ENCODE measurements at regions not wholly inside any gene's neighbourhood (a gene's known extent, or its start where the extent isn't known, plus 50 kb on each side); places are given as distances from the start of the nearest gene placed in this dataset.

GRCh38 chr2:236861196-236861875 lies 224.4 kb upstream of the COPS8 start:
- ATAC-seq (no peak), DNase-seq (no peak)
- Mint-ChIP-seq H3K4me1 (ENCODE audit: low read depth) (no peaks in the 10 kb centered on the region), H3K4me3 (no peak overlapping the region), H3K9me3 (peaks cover 14% of the 10 kb centered on the region), H3K27me3 (ENCODE audit: low read depth) (no peaks in the 10 kb centered on the region), H3K36me3 (ENCODE audit: insufficient read depth) (no peaks in the 10 kb centered on the region)

GRCh38 chr2:236861944-236862343 lies 223.7 kb upstream of the COPS8 start:
- H3K27me3 Mint-ChIP-seq (ENCODE audit: low read depth), result no peaks in the 10 kb centered on the region
- H3K4me1 Mint-ChIP-seq (ENCODE audit: low read depth), result no peaks in the 10 kb centered on the region
- H3K4me3 Mint-ChIP-seq, result no peak overlapping the region
- no peaks in the 10 kb centered on the region for H3K36me3 Mint-ChIP-seq (ENCODE audit: insufficient read depth)
- no peak for DNase-seq
- ATAC-seq, result no peak
- peaks cover 19% of the 10 kb centered on the region for H3K9me3 Mint-ChIP-seq

GRCh38 chr2:236862526-236862925 lies 223.2 kb upstream of the COPS8 start:
- no peaks in the 10 kb centered on the region for H3K4me1 Mint-ChIP-seq (ENCODE audit: low read depth)

GRCh38 chr2:236862961-236863728 lies 222.5 kb upstream of the COPS8 start:
- Mint-ChIP-seq H3K36me3 (ENCODE audit: insufficient read depth) (no peaks in the 10 kb centered on the region), H3K9me3 (peaks cover 19% of the 10 kb centered on the region), H3K4me1 (ENCODE audit: low read depth) (no peaks in the 10 kb centered on the region), H3K4me3 (no peak overlapping the region), H3K27me3 (ENCODE audit: low read depth) (no peaks in the 10 kb centered on the region)
- ATAC-seq, result no peak
- no peak for DNase-seq

More at GRCh38 chr2:236862526-236862925, 223.2 kb upstream of the COPS8 start:
- DNase-seq (no peak), ATAC-seq (no peak)
- Mint-ChIP-seq H3K4me3 (no peak overlapping the region), H3K9me3 (peaks cover 19% of the 10 kb centered on the region), H3K27me3 (ENCODE audit: low read depth) (no peaks in the 10 kb centered on the region), H3K36me3 (ENCODE audit: insufficient read depth) (no peaks in the 10 kb centered on the region)

- Mint-ChIP-seq H3K27me3 (ENCODE audit: low read depth) (no peaks in the 10 kb centered on the region), H3K9me3 (peaks cover 19% of the 10 kb centered on the region), H3K36me3 (ENCODE audit: insufficient read depth) (no peaks in the 10 kb centered on the region), H3K4me3 (no peak overlapping the region), H3K4me1 (ENCODE audit: low read depth) (no peaks in the 10 kb centered on the region)
- ATAC-seq, result no peak
- DNase-seq, result no peak
Observed at GRCh38 chr2:236863729-236864126, 222.0 kb upstream of the COPS8 start.

- Mint-ChIP-seq H3K9me3 (peaks cover 19% of the 10 kb centered on the region), H3K36me3 (ENCODE audit: insufficient read depth) (no peaks in the 10 kb centered on the region), H3K4me1 (ENCODE audit: low read depth) (no peaks in the 10 kb centered on the region), H3K27me3 (ENCODE audit: low read depth) (no peaks in the 10 kb centered on the region), H3K4me3 (no peak overlapping the region)
- DNase-seq, result no peak
- ATAC-seq, result no peak
Observed at GRCh38 chr2:236865052-236865451, 220.6 kb upstream of the COPS8 start.

- Mint-ChIP-seq H3K4me3 (no peak overlapping the region), H3K4me1 (ENCODE audit: low read depth) (peaks cover 5% of the 10 kb centered on the region), H3K27me3 (ENCODE audit: low read depth) (no peaks in the 10 kb centered on the region), H3K36me3 (ENCODE audit: insufficient read depth) (no peaks in the 10 kb centered on the region), H3K9me3 (peaks cover 19% of the 10 kb centered on the region)
- DNase-seq (no peak), ATAC-seq (no peak)
Observed at GRCh38 chr2:236866542-236867340, 218.9 kb upstream of the COPS8 start.

GRCh38 chr2:236867441-236868260 lies 218.0 kb upstream of the COPS8 start:
- no peak overlapping the region for H3K4me3 Mint-ChIP-seq
- H3K27me3 Mint-ChIP-seq (ENCODE audit: low read depth), result no peaks in the 10 kb centered on the region
- no peak for ATAC-seq
- no peak for DNase-seq
- H3K4me1 Mint-ChIP-seq (ENCODE audit: low read depth), result peaks cover 7% of the 10 kb centered on the region
- H3K36me3 Mint-ChIP-seq (ENCODE audit: insufficient read depth), result no peaks in the 10 kb centered on the region
- peaks cover 19% of the 10 kb centered on the region for H3K9me3 Mint-ChIP-seq

GRCh38 chr2:236870370-236870769 lies 215.3 kb upstream of the COPS8 start:
- H3K4me3 Mint-ChIP-seq, result no peak overlapping the region
- H3K9me3 Mint-ChIP-seq, result peaks cover 8% of the 10 kb centered on the region
- peaks cover 7% of the 10 kb centered on the region for H3K4me1 Mint-ChIP-seq (ENCODE audit: low read depth)
- no peaks in the 10 kb centered on the region for H3K27me3 Mint-ChIP-seq (ENCODE audit: low read depth)
- no peaks in the 10 kb centered on the region for H3K36me3 Mint-ChIP-seq (ENCODE audit: insufficient read depth)
- DNase-seq, result no peak
- ATAC-seq, result no peak

- ATAC-seq, result no peak
- Mint-ChIP-seq H3K4me3 (no peak overlapping the region), H3K36me3 (ENCODE audit: insufficient read depth) (no peaks in the 10 kb centered on the region), H3K27me3 (ENCODE audit: low read depth) (peaks cover 3% of the 10 kb centered on the region), H3K4me1 (ENCODE audit: low read depth) (peaks cover 7% of the 10 kb centered on the region), H3K9me3 (peaks cover 2% of the 10 kb centered on the region)
- DNase-seq, result no peak
Observed at GRCh38 chr2:236871500-236872001, 214.1 kb upstream of the COPS8 start.

GRCh38 chr2:236872015-236872414 lies 213.7 kb upstream of the COPS8 start:
- H3K4me1 Mint-ChIP-seq (ENCODE audit: low read depth), result peaks cover 7% of the 10 kb centered on the region
- no peaks in the 10 kb centered on the region for H3K36me3 Mint-ChIP-seq (ENCODE audit: insufficient read depth)
- no peak for DNase-seq

GRCh38 chr2:236872981-236873380 lies 212.7 kb upstream of the COPS8 start:
- no peaks in the 10 kb centered on the region for H3K9me3 Mint-ChIP-seq
- no peaks in the 10 kb centered on the region for H3K36me3 Mint-ChIP-seq (ENCODE audit: insufficient read depth)
- ATAC-seq, result no peak
- H3K4me3 Mint-ChIP-seq, result no peak overlapping the region
- H3K4me1 Mint-ChIP-seq (ENCODE audit: low read depth), result peaks cover 7% of the 10 kb centered on the region
- no peak for DNase-seq
- H3K27me3 Mint-ChIP-seq (ENCODE audit: low read depth), result peaks cover 3% of the 10 kb centered on the region

More at GRCh38 chr2:236872015-236872414, 213.7 kb upstream of the COPS8 start:
- Mint-ChIP-seq H3K27me3 (ENCODE audit: low read depth) (peaks cover 3% of the 10 kb centered on the region), H3K4me3 (no peak overlapping the region), H3K9me3 (no peaks in the 10 kb centered on the region)
- no peak for ATAC-seq

GRCh38 chr2:236873636-236874035 lies 212.1 kb upstream of the COPS8 start:
- ATAC-seq (no peak), DNase-seq (no peak)
- Mint-ChIP-seq H3K4me1 (ENCODE audit: low read depth) (peaks cover 7% of the 10 kb centered on the region), H3K27me3 (ENCODE audit: low read depth) (peaks cover 3% of the 10 kb centered on the region), H3K36me3 (ENCODE audit: insufficient read depth) (no peaks in the 10 kb centered on the region), H3K9me3 (no peaks in the 10 kb centered on the region), H3K4me3 (no peak overlapping the region)
